ENCODE measurements at regions not wholly inside any gene's neighbourhood (a gene's known extent, or its start where the extent isn't known, plus 50 kb on each side); places are given as distances from the start of the nearest gene placed in this dataset.

- intact Hi-C loops (cut with DNase I), result no loop called here
- Histone ChIP-seq H3K27ac (no peak overlapping the region), H3K4me1 (no peaks in the 10 kb centered on the region), H3K4me3 (no peak overlapping the region), H3K9me3 (no peaks in the 10 kb centered on the region), H3K27me3 (no peaks in the 10 kb centered on the region), H3K36me3 (replicated peaks in 1 of 2; ENCODE audit: insufficient read depth in 1 of 2, low read depth in 2 of 2) (no peaks in the 10 kb centered on the region)
- WGBS, 2 donors, result 80 to 83% methylated on average over 19 of the region's 19 CpGs
- DNase-seq (no peak), ATAC-seq (no peak)
- TF ChIP-seq POLR2A (IDR thresholded peaks at IDR 0.05), result no peak
- no peak for TF ChIP-seq CTCF (IDR thresholded peaks at IDR 0.05)
Observed at GRCh38 chr20:48267860-48268633, 482.8 kb upstream of the SULF2 start.

- Histone ChIP-seq H3K27me3 (no peaks in the 10 kb centered on the region), H3K9me3 (no peaks in the 10 kb centered on the region), H3K4me3 (no peak overlapping the region), H3K4me1 (no peaks in the 10 kb centered on the region), H3K27ac (no peak overlapping the region), H3K36me3 (replicated peaks in 1 of 2; ENCODE audit: insufficient read depth in 1 of 2, low read depth in 2 of 2) (no peaks in the 10 kb centered on the region)
- intact Hi-C loops (cut with DNase I), result no loop called here
- TF ChIP-seq POLR2A (IDR thresholded peaks at IDR 0.05) (no peak), CTCF (IDR thresholded peaks at IDR 0.05) (no peak)
- DNase-seq (no peak), ATAC-seq (no peak)
- 67 to 68% methylated on average over 6 of the region's 6 CpGs for WGBS, 2 donors
Observed at GRCh38 chr20:48266571-48266970, 481.3 kb upstream of the SULF2 start.

- no peaks in the 10 kb centered on the region for H3K36me3 ChIP-seq (replicated peaks in 1 of 2; ENCODE audit: insufficient read depth in 1 of 2, low read depth in 2 of 2)
- no peaks in the 10 kb centered on the region for H3K27me3 ChIP-seq
- no peaks in the 10 kb centered on the region for H3K4me1 ChIP-seq
- DNase-seq (no peak), ATAC-seq (no peak)
- H3K4me3 ChIP-seq, result no peak overlapping the region
- 73 to 75% methylated on average over 7 of the region's 7 CpGs for WGBS, 2 donors
- no peaks in the 10 kb centered on the region for H3K9me3 ChIP-seq
- TF ChIP-seq CTCF (IDR thresholded peaks at IDR 0.05) (no peak), POLR2A (IDR thresholded peaks at IDR 0.05) (no peak)
- no peak overlapping the region for H3K27ac ChIP-seq
- intact Hi-C loops (cut with DNase I), result no loop called here
Observed at GRCh38 chr20:48265791-48266190, 480.5 kb upstream of the SULF2 start.

DNA sequence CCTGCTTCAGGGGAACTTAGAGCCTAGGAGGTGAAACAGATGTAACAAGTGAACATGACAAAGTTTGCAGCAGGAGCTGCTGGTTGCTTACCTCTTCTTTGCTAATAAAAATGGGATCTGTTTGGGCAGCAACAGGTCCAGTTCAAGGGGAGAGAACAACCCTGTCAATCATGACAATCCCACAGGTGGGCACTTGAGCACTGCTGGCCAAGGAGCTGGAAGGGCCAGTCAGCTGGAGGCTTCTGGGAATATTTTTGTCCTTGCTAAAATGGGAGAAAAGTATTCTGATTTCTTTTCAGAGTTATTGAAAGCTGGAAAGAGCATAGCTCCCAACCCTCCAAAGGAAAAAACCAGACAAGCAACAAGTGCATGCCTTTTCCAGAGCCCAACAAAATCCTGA lies 477.7 kb upstream of the SULF2 start:
- Histone ChIP-seq H3K36me3 (replicated peaks in 1 of 2; ENCODE audit: insufficient read depth in 1 of 2, low read depth in 2 of 2) (no peaks in the 10 kb centered on the region), H3K4me3 (no peak overlapping the region), H3K9me3 (no peaks in the 10 kb centered on the region), H3K27me3 (no peaks in the 10 kb centered on the region), H3K27ac (no peak overlapping the region), H3K4me1 (no peaks in the 10 kb centered on the region)
- intact Hi-C loops (cut with DNase I), result no loop called here
- DNase-seq, result no peak
- no peak for TF ChIP-seq CTCF (IDR thresholded peaks at IDR 0.05)
- no peak for TF ChIP-seq POLR2A (IDR thresholded peaks at IDR 0.05)
- ATAC-seq, result no peak

- ATAC-seq, result no peak
- no peak overlapping the region for H3K27ac ChIP-seq
- WGBS, 2 donors, result 47 to 71% methylated on average over 3 to 7 of the region's 7 CpGs
- no peaks in the 10 kb centered on the region for H3K4me1 ChIP-seq
- no peak for DNase-seq
- no peak overlapping the region for H3K4me3 ChIP-seq
- intact Hi-C loops (cut with DNase I), result no loop called here
- no peaks in the 10 kb centered on the region for H3K36me3 ChIP-seq (replicated peaks in 1 of 2; ENCODE audit: insufficient read depth in 1 of 2, low read depth in 2 of 2)
- no peaks in the 10 kb centered on the region for H3K9me3 ChIP-seq
- TF ChIP-seq CTCF (IDR thresholded peaks at IDR 0.05) (no peak), POLR2A (IDR thresholded peaks at IDR 0.05) (no peak)
- no peaks in the 10 kb centered on the region for H3K27me3 ChIP-seq
Observed at GRCh38 chr20:48262466-48262865, 477.2 kb upstream of the SULF2 start.

All from body of pancreas (tissue), 4 donors.